Hepatocyte (in vitro differentiated cells): ENCODE measurements at regions not wholly inside any gene's neighbourhood (a gene's known extent, or its start where the extent isn't known, plus 50 kb on each side); places are given as distances from the start of the nearest gene placed in this dataset.

Experiments used
- DNase-seq: peaks from one replicate; pipeline ENCODE4 v3.0.0-alpha.2; 2016; ENCODE audit warnings: low spot score
- H2AFZ ChIP-seq: fragments of 200-600 bp; sonication (generic); 2 replicates; pipeline ENCODE4 v1.6.0; 2016; ENCODE audit warnings: antibody characterized with exemption, mild to moderate bottlenecking
- H3K27ac ChIP-seq: fragments of 200-600 bp; sonication (generic); 2 replicates; pipeline ENCODE4 v1.5.1; 2016; ENCODE audit warnings: mild to moderate bottlenecking
- H3K27me3 ChIP-seq: fragments of 200-600 bp; sonication (generic); 2 replicates; pipeline ENCODE4 v1.6.1; 2016
- H3K36me3 ChIP-seq: fragments of 200-600 bp; sonication (generic); replicated peaks from 2 replicates; pipeline ENCODE4 v1.5.1; 2016; ENCODE audit warnings: low read depth; ENCODE audit not compliant: insufficient read depth
- H3K4me1 ChIP-seq: fragments of 200-600 bp; sonication (generic); 2 replicates; pipeline ENCODE4 v1.5.1; 2016; ENCODE audit warnings: mild to moderate bottlenecking, moderate library complexity; ENCODE audit not compliant: insufficient read depth
- H3K4me2 ChIP-seq: fragments of 200-600 bp; sonication (generic); 2 replicates; pipeline ENCODE4 v1.6.0; 2016
- H3K4me3 ChIP-seq: fragments of 200-600 bp; sonication (generic); 2 replicates; pipeline ENCODE4 v1.5.1; 2016; ENCODE audit warnings: mild to moderate bottlenecking
- H3K79me2 ChIP-seq: fragments of 200-600 bp; sonication (generic); 2 replicates; pipeline ENCODE4 v1.6.0; 2017; ENCODE audit warnings: mild to moderate bottlenecking
- H3K9me2 ChIP-seq: fragments of 200-600 bp; sonication (generic); replicated peaks from 2 replicates; pipeline ENCODE4 v1.6.0; 2017; ENCODE audit warnings: mild to moderate bottlenecking; ENCODE audit not compliant: insufficient read depth
- H3K9me3 ChIP-seq: fragments of 200-600 bp; sonication (generic); 2 replicates; pipeline ENCODE4 v1.5.1; 2016; ENCODE audit warnings: low read depth, mild to moderate bottlenecking
- H4K20me1 ChIP-seq: fragments of 200-600 bp; sonication (generic); 2 replicates; pipeline ENCODE4 v1.6.0; 2016; ENCODE audit warnings: mild to moderate bottlenecking; ENCODE audit not compliant: insufficient read depth, poor library complexity, severe bottlenecking
- CTCF ChIP-seq: fragments of 200-600 bp; sonication (generic); IDR thresholded peaks from 2 replicates; pipeline ENCODE4 v1.5.1; 2016; ENCODE audit warnings: antibody characterized with exemption, mild to moderate bottlenecking; ENCODE audit not compliant: poor library complexity
- EZH2 ChIP-seq: fragments of 200-600 bp; sonication (generic); IDR thresholded peaks from 2 replicates; pipeline ENCODE4 v1.6.1; 2016; ENCODE audit warnings: antibody characterized with exemption, mild to moderate bottlenecking, borderline replicate concordance
- EZH2phosphoT487 ChIP-seq: fragments of 200-600 bp; sonication (generic); IDR thresholded peaks from one replicate; pipeline ENCODE4 v1.6.1; 2018; ENCODE audit warnings: antibody characterized with exemption, mild to moderate bottlenecking, low read depth, moderate library complexity; ENCODE audit not compliant: unreplicated experiment, severe bottlenecking
- WGBS: methylation state at CpG from one replicate; pipeline ENCODE4 v1.1.6; 2016; ENCODE audit warnings: low lambda C conversion rate; ENCODE audit errors: missing lambda C conversion rate; 5-methylcytosine and 5-hydroxymethylcytosine counted together

- Histone ChIP-seq H3K27ac (no peak overlapping the region), H3K4me3 (no peak overlapping the region), H3K36me3 (no peaks in the 10 kb centered on the region), H3K9me2 (no peaks in the 10 kb centered on the region), H3K79me2 (no peaks in the 10 kb centered on the region), H3K4me2 (no peak overlapping the region), H3K4me1 (no peaks in the 10 kb centered on the region), H2AFZ (no peak overlapping the region), H3K27me3 (no peaks in the 10 kb centered on the region), H4K20me1 (no peaks in the 10 kb centered on the region), H3K9me3 (no peaks in the 10 kb centered on the region)
- TF ChIP-seq CTCF (no peak), EZH2 (no peak), EZH2phosphoT487 (no peak)
- WGBS, result 81% methylated on average over 4 of the region's 4 CpGs
- DNase-seq, result no peak
Measured at GRCh38 chr2:136242100-136242499, 124.2 kb upstream of the CXCR4 start.

- no peak for TF ChIP-seq EZH2phosphoT487
- no peak for TF ChIP-seq CTCF
- H3K4me2 ChIP-seq, result no peak overlapping the region
- no peak overlapping the region for H3K4me3 ChIP-seq
- no peaks in the 10 kb centered on the region for H3K9me2 ChIP-seq
- H3K27me3 ChIP-seq, result no peaks in the 10 kb centered on the region
- H3K79me2 ChIP-seq, result no peaks in the 10 kb centered on the region
- H4K20me1 ChIP-seq, result no peaks in the 10 kb centered on the region
- no peaks in the 10 kb centered on the region for H3K36me3 ChIP-seq
- H3K4me1 ChIP-seq, result no peaks in the 10 kb centered on the region
- DNase-seq, result no peak
- H2AFZ ChIP-seq, result no peak overlapping the region
- WGBS, result 78% methylated on average over 3 of the region's 3 CpGs
- H3K27ac ChIP-seq, result no peak overlapping the region
- no peaks in the 10 kb centered on the region for H3K9me3 ChIP-seq
Measured at GRCh38 chr2:136239079-136239685, 121.2 kb upstream of the CXCR4 start.

- TF ChIP-seq CTCF (no peak), EZH2 (no peak)
- Histone ChIP-seq H3K4me2 (no peak overlapping the region), H3K4me1 (no peaks in the 10 kb centered on the region)
Measured at GRCh38 chr2:136238286-136239078, 120.5 kb upstream of the CXCR4 start.

More at GRCh38 chr2:136238286-136239078, 120.5 kb upstream of the CXCR4 start:
- no peaks in the 10 kb centered on the region for H3K9me2 ChIP-seq
- H3K27ac ChIP-seq, result no peak overlapping the region
- H3K36me3 ChIP-seq, result no peaks in the 10 kb centered on the region
- 43% methylated on average over 6 of the region's 6 CpGs for WGBS
- no peaks in the 10 kb centered on the region for H3K27me3 ChIP-seq
- no peaks in the 10 kb centered on the region for H3K79me2 ChIP-seq
- no peak overlapping the region for H3K4me3 ChIP-seq
- no peak for DNase-seq
- H2AFZ ChIP-seq, result no peak overlapping the region
- no peaks in the 10 kb centered on the region for H4K20me1 ChIP-seq
- no peaks in the 10 kb centered on the region for H3K9me3 ChIP-seq
